HG03460 (cell line): ENCODE measurements at regions not wholly inside any gene's neighbourhood (a gene's known extent, or its start where the extent isn't known, plus 50 kb on each side); places are given as distances from the start of the nearest gene placed in this dataset.
"Not testable (repeated sequence)": the region's sequence is repeated elsewhere in the genome, so short reads cannot be mapped to it uniquely, and the experiment has no call there.

Experiments
- ATAC-seq: cut with Tn5 transposase; IDR thresholded peaks from one replicate; pipeline ENCODE4 v1.9.1; 2021; ENCODE audit not compliant: unreplicated experiment

DNA sequence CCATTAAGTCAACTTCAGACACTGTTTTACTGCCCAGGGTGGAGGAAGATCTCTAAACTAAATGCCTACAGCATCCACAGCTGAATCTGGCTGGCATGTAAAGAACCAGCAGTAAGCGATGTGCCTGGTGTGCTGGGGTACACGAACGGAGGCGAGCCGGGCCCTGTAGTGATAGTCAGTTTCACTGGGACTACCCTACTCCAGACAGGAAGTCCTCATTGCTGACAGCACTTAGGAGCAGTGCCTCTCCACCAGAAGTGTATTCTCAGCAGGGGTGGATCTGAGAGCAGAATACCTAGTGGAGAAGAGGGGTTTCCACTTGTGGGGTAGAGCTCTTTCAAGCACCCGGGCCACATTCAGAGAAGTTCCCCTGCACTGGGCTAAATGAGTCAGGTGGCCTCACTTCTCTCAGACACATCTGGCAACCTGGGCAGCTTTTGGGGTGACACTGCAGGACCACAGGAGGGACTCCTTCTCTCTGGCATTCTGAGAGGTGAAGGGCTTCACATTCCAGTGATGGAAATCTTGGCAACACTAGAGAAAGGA is 290.3 kb upstream of the PLGLB1 start:
- not testable (repeated sequence) for ATAC-seq

DNA sequence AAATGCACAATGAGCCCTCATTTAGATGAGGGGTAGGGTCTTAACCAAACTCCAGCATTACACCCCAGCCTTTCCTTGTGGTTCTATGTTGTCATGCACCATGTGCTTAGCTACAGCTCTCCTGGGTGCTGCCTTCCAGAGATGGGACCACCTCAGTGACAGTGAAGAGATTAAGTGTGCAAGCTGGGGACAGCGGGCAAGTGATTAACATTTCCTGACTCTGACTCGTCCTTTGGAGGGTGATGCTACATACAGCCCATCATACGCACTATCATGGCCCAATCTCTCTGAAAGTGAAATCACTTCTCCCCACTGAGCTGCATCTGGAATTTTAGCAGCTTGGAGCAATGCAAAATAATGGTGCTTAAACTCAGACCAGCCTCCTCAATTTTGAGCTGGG is 293.0 kb upstream of the PLGLB1 start:
- ATAC-seq = not testable (repeated sequence)

DNA sequence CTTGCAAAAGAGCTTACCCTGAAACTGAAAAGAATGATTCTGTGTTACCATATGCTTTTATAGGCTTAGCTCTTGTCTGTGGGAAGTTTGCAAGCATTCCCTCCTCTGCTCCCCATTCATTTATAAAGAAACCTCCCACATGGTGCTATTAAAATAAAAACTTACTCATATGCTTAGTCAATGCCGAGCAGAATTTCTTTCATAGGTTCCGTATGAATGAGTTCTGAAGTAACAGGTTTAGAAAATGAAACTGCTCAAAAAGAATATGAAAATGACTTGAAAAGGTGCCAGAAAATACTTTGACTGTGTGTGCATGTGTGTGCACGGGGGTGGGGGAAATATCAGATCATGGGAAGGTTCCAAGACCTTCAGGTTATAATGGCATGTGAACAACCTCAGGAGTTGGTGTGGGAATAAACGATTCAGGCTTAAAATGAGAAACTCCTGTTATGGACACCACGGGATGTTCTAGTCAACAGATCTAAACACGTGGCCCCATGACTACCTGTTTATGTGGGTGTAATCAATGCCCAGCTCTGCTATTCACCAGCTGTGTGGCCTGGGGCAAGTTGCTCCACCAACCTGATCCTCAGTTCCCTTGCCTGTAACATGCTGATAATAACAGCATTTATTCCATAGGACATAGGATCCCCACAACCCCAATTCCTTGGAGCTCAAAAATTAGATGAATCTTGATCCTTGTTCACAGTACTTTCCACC is 293.7 kb upstream of the PLGLB1 start:
- ATAC-seq = not testable (repeated sequence)

DNA sequence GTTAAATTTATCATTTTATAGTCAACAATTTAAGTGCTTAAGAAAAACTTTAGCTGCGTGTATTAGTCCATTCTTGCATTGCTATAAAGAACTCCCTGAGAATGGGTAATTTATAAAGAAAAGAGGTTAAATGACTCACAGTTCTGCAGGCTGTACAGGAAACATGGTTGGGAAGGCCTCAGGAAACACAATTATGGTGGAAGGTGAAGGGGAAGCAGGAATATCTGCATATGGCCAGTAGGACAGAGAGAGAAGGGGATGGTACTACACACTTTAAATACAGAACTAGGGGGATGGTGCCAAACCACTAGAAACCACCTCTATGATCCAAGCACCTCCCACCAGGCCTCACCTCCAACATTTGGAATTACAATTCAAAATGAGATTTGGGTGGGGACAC is 295.5 kb upstream of the PLGLB1 start:
- ATAC-seq = not testable (repeated sequence)

DNA sequence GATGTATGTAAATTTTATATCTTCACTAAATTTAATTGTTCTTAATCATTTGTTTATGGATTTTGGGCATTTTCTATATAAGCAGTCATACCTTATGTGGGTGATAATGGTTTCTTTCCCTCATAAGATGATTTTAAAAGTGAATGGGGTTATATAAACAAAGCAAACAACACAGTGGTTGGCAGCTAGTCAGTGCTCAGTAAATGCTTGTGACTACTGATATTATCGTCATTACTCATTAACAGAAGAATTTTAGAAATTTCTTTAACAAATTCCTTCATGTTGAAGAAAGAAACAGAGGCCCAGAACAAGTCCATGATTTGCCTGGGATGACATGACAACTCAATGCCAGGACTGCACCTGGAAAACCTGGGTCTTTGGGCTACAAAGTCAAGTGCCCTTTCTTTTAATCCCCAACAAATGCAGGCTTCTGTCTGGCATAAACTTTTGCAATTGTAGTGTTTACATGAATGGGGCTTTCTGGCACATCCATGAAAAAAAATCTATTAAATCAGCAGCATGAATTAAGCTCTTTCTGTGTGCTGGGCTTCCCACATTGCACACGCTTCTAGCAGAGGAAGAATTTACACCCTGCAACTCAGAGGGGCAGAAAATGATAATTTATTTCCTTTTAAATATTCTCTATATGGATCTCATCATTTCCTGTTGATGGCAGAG is 297.3 kb upstream of the PLGLB1 start:
- not testable (repeated sequence) for ATAC-seq

DNA sequence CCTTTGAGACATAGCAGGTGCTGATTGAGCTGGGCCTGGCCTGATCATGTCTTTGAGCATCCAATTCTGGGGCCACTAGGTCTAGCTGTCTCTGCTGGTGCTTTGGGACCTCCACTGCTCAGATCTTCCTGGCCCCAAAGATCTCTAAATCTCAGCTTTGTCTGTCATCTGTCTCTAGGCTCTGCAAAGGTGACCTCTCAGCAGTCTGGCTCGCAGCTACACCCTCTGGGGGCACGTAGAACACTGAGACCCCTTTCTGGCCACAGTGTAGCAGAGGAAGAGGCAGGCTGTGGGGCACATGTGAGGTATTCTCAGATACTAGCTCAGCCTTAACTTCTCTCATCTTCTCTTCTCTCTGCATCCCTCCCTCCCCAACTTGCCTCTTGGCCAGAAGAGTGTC is 298.1 kb upstream of the PLGLB1 start:
- ATAC-seq = not testable (repeated sequence)

DNA sequence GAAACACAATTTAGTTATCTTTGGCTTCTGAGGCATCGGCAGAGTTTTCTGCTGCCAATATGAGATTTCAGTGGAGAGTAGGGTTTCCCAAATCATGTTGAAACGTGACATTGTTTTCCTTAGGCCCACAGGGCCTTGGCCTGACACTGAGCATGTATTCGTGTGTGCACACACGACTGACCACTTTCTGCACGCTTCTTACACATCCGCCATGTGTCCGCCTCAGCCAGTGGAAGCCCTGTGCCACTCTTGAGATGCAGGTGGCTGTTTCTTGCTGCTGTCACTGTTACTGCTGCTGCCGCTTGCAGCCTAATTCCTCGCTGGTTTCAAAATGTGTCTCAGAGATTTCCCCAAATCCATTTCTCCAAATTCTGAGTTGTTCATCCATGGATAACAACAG is 299.6 kb upstream of the PLGLB1 start:
- not testable (repeated sequence) for ATAC-seq

DNA sequence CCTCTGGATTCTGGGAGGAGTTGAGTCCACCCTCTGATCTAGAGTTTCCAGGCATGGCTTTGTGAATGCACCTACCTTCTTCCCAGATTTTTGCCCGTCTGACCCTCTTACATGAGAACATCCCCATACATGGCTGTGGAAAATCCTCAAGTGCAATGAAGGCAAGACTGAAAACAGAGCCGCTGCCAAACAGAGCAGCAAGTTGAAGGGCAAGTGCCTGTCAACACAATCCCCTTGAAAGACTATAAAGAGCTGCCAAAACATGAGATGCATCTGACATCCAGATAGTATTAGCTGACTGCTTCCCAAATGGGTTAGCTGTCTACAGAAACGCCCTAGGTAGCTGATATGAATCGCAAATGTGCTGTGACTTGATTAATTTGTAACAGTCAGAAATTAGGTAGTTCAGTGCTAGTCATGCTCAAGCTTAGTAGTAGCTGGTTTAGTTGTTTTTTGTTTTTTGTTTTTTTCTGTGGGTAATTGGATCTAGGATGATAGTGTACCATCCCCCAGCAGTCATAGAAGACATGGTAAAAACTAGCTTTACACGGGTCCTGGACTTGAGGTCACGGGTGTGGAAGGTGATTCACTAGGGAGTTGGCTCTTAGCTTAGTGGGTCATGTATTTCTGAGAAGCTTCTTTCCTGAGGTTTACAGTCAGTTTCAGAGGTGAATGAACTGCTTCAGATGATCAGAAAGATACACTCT is 302.8 kb upstream of the PLGLB1 start:
- not testable (repeated sequence) for ATAC-seq

DNA sequence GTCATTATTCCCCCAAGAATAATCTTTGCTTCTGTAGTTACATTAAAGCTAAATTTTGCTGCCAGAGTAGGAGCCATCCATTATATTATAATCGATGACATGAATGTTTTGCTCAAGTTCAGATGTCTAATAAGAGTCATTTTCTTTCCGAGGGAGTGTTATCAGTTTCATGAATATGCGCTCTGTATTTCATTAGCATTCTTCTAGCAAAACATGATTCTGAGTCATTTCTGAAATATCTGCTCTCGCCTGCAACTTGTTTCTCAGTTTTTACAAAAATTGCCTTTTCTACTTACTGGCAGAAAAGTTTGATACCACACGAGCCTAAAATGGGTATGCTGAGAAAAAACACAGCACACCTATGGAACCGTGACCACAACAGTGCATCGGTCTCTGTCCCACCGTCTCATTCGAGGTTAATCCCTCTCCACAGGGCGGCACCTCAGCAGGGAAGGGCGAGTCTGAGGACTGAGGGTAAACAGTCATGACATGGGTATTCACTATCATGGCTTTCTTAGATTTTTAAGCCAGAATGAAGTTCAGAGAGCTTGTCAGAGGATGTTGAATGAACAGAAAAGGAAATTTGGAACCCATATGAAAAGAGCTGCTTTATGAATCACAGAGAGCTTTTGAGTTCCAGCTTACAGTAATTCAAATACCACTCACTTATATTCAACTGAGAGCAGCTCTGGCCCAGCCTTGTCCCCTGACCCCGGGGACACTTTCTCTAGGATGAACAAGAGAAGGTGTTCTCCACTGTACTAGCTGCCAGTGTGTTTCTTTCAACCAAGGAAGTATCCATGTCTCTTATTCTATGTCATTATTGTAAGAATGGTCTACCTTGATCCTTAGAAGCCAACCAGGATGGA is 303.6 kb upstream of the PLGLB1 start:
- ATAC-seq = not testable (repeated sequence)

DNA sequence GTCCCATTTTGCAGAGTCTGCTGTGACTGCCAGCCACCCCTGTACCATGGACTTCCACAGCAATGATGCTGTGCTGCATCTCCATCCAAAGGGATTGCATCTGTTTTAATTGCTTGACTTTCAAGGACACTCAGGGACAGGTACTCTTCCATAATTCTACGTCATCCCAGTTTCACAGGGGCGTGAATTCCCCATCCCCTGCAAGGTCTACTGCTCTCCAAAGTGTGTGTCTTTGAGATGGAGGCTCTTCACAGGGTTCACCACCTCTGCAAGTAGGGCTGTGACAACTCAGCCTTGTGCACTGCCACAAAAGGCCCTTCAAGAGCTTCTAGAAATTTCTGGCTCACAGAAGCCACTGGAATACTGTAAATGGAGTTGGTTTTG is 304.3 kb upstream of the PLGLB1 start:
- ATAC-seq = not testable (repeated sequence)

DNA sequence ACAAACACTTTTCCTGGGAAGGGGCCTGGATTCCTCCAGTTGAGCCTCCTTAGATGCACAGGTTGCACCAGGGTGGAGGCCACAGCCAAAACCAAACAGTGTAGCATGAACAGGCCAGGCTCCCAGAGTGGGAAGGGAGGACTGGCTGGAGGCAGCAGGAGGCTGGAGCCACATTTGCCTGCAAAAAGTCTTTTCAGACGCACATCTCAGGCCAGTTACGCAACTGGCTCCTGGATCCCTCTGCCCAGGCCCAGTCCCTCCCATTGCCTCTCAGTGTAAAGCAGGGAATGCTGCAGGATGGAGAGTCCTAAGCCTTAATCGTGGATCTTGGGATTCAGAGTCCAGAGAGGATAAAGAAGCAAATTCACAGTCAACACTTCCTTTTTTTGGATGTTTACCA is 305.1 kb upstream of the PLGLB1 start:
- not testable (repeated sequence) for ATAC-seq

DNA sequence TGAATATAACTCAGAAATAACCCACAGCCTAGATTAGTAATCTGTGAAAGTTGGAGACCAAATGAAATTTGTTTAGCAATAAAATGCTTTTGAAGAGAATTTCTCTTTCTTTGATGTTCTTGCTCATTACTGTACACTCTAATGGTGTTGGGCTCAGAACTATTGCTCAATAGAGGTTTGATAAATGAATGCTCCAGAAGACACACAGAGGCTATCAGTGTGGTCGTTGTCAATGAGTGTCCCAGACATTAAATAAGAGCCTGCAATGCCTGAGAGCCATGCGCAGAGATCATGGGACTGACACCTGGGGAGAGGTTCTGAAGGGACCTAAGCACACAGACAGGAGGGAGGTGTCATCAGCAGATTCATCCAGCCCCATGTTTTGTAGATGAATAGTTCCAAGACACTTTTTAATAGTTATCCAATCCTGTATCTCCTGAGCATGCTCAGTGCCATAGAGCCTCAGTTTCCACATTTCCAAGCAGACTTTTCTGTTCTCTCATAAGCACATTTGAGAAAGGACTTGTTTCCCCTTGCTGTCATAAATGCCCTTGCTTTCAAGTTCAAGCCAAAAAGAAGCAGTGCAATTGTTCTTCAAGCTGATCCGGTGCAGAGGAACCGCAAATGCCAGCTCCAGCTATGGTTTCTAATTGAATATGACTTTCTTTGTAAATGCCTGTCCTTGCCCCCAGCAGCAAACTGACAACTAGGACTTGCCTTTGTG is 306.2 kb upstream of the PLGLB1 start:
- ATAC-seq = not testable (repeated sequence)

DNA sequence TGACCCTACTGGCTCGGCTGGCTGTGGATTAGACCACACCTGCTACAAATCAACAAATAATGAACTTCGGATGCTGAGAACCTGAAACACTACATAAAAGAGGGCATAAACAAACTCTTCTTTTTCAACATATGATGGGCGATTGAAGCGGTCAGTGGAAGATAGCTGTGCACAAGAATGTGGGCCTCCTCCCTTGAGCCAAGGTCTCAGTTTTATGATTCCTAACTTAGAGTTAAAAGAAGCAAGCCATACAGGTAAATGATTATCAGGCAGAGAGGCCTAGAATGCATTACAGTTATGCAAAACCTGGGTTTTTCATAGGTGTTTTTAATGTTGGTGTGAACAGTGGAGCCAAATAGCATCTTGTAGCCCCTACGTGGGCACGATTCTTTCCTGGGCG is 307.9 kb upstream of the PLGLB1 start:
- ATAC-seq = not testable (repeated sequence)

DNA sequence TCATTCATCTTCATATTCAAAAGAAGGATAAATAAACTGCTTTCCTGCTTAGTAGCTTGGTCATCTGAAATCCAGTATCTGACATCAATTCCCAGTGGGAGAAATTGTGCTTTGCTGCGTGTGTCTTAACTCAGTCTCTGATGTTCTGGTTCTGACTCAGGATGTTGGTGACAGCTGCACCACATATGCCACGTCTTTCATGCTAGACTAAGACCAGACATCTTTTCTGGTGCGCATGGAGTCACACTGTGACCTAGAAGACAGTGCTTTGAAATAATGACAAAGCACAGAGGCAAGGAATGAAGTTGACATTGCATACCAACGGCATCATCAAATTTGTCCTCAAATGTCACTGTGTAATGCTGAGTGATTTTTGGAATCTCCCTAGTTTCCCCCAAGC is 308.8 kb upstream of the PLGLB1 start:
- ATAC-seq = not testable (repeated sequence)

DNA sequence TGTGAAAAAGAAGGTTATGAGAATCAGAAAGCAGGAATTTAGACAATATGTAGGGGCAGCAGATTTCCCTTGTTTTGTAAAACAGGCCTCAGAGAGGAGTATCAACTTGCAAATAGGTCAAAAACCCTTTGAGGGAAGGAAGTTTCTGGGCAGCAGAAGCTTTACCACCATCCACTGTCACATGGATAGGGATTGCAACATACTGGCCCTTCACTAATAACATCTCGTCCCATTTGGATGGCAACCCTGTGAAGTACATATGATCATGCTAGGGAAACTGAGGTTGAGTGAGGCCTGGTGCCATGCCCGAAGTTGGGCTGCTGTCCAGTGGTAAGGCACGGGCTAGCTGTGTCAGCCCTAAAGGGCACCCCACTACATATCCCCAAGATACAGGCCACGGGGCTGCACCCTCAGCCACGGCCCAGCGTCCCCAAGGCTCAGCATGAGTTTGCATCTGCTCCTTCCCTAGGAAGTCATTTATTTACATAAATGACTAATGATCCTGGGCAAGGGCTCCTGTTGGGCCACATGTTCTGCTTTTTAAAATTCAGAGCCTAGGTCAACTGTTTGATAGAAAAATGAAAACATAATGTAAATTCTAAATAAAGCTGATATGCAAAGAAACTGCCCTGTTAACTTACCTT is 310.4 kb upstream of the PLGLB1 start:
- not testable (repeated sequence) for ATAC-seq

DNA sequence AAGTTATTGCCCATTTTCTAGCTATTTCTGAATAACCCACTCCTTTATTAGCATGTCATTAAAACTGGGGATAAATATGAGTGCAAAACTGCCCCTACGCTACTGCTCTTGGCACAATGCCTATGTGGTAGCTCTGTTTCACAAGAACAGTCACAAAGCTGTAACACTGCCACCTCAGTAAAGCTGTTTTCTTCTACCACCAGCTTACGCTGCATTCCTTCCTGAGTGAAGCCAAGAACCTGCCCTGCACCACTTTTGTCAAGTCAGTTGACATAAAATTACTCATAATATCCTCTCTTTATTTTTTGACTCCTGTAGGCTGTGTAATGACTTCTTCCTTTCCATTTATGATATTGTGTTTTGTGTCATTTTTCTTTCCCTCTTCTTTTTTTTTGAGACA is 313.2 kb upstream of the PLGLB1 start:
- not testable (repeated sequence) for ATAC-seq

DNA sequence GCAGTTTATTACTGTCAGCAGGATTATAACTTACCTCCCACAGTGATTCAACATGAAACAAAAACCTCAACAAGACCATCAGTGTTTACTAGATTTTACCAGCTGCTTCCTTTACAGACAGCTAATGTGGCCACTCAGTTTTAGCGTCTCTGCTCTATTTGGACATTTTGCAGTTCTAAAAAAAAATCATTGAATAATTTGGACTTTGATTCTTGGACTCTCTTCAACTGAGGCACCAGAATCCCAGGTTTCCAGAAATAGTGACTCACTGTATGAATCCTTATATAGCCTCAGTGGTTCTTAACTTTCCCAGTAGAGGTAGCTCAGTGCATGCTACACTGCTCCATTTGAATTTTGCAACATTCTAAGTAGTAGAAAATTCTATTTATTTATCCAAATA is 317.4 kb upstream of the PLGLB1 start:
- ATAC-seq = not testable (repeated sequence)

DNA sequence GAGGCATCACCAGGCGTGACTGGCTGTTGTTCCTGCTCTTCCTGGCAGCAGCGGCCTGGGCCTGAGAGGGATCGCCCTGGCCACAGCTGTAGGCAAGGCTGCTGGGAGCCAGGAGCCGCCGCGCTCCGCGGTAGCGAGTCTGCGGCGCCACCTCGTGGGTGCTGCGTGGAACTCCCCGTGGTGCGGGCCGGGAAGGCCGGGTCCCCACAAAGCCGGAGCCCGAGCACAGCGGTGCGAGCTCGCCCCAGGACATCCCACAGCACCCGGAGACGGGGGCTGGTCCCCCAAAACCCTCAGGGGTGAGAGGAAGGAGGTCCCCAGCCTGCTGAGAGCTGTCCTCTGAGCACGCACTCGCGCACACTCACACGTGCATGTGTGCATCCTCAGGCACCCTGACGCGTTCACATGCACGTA is 320.0 kb upstream of the PLGLB1 start:
- ATAC-seq = not testable (repeated sequence)

DNA sequence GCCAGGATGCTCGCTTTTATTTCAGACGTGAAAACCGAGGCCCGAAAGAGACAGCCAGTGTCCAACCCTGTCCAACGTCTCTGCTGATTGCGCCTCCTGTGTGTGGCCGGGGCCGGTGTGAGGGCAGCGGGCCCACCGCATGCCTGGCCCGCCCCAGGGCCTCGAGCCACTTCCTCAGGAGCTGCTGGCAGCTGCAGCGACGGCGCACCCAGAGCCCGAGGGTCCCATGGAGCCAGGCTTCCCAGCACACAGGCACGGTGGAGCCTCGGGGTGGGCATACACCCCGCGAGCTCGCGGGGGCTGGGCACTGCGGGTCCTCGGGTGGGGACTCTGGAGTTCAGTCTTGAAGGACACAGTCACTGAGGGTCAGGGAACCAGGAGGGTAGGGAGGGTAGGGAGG is 320.5 kb upstream of the PLGLB1 start:
- ATAC-seq = not testable (repeated sequence)
